KMS-11 (cell line): ENCODE measurements at regions not wholly inside any gene's neighbourhood (a gene's known extent, or its start where the extent isn't known, plus 50 kb on each side); places are given as distances from the start of the nearest gene placed in this dataset.

Experiments used
- H2AFZ ChIP-seq: fragments of 200-600 bp; sonication (generic); 2 replicates; pipeline ENCODE4 v1.6.1; 2016; ENCODE audit warnings: antibody characterized with exemption, mixed run types, low read depth
- H3K27ac ChIP-seq: fragments of 200-600 bp; sonication (generic); 2 replicates; pipeline ENCODE4 v1.6.1; 2016; ENCODE audit warnings: mild to moderate bottlenecking, mixed run types
- H3K27me3 ChIP-seq: fragments of 200-600 bp; sonication (generic); 2 replicates; pipeline ENCODE4 v1.6.1; 2017; ENCODE audit warnings: mild to moderate bottlenecking, low read depth, mixed run types, moderate library complexity; ENCODE audit not compliant: insufficient read depth
- H3K36me3 ChIP-seq: fragments of 200-600 bp; sonication (generic); 2 replicates; pipeline ENCODE4 v1.6.1; 2017; ENCODE audit warnings: mild to moderate bottlenecking, mixed run types; ENCODE audit not compliant: insufficient read depth
- H3K4me1 ChIP-seq: fragments of 200-600 bp; sonication (generic); 2 replicates; pipeline ENCODE4 v1.6.1; 2016; ENCODE audit warnings: mild to moderate bottlenecking, low read depth, mixed run types; ENCODE audit not compliant: poor library complexity, severe bottlenecking
- H3K4me2 ChIP-seq: fragments of 200-600 bp; sonication (generic); 2 replicates; pipeline ENCODE4 v1.7.0; 2016; ENCODE audit warnings: mild to moderate bottlenecking, mixed run types
- H3K4me3 ChIP-seq: fragments of 200-600 bp; sonication (generic); IDR thresholded peaks from 2 replicates; pipeline ENCODE4 v1.6.1; 2017; ENCODE audit warnings: low read depth, low read length, mixed read lengths; ENCODE audit not compliant: insufficient read depth
- H3K79me2 ChIP-seq: fragments of 200-600 bp; sonication (generic); 2 replicates; pipeline ENCODE4 v1.6.1; 2016; ENCODE audit warnings: low read depth, mixed run types; ENCODE audit not compliant: insufficient read depth
- H3K9ac ChIP-seq: fragments of 200-600 bp; sonication (generic); 2 replicates; pipeline ENCODE4 v1.6.1; 2016; ENCODE audit warnings: mild to moderate bottlenecking, mixed run types
- H4K20me1 ChIP-seq: fragments of 200-600 bp; sonication (generic); 2 replicates; pipeline ENCODE4 v1.6.1; 2016; ENCODE audit warnings: mild to moderate bottlenecking, mixed run types; ENCODE audit not compliant: insufficient read depth
- TF ChIP-seq, protein P1 (sequence below): fragments of 200-600 bp; sonication (generic); conservative IDR thresholded peaks from 2 replicates; pipeline ENCODE4 v1.6.1; 2017; ENCODE audit warnings: low read depth, mild to moderate bottlenecking, antibody characterized with exemption, low read length, moderate library complexity, mixed read lengths

DNA sequence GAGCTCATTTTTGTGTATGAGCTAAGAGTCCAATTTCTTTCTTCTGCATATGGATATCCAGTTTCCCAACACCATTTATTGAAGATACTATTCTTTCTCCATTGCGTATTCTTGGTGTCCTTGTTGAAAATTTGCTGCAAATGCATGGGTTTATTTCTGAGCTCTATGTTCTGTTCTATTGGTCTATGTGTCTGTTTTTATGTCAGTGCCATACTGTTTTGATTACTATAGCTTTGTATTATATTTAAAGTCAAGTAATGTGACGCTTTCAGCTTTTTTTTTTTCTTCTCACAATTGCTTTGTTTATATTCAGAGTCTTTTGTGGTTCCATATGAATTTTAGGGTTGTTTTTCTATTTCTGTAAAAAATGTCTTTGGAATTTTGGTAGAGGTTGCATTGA lies 247.1 kb upstream of the TBX3 start:
- no peaks in the 10 kb centered on the region for H3K4me1 ChIP-seq
- H3K4me2 ChIP-seq = no peak overlapping the region
- H3K79me2 ChIP-seq = no peaks in the 10 kb centered on the region
- TF ChIP-seq, protein P1, sequence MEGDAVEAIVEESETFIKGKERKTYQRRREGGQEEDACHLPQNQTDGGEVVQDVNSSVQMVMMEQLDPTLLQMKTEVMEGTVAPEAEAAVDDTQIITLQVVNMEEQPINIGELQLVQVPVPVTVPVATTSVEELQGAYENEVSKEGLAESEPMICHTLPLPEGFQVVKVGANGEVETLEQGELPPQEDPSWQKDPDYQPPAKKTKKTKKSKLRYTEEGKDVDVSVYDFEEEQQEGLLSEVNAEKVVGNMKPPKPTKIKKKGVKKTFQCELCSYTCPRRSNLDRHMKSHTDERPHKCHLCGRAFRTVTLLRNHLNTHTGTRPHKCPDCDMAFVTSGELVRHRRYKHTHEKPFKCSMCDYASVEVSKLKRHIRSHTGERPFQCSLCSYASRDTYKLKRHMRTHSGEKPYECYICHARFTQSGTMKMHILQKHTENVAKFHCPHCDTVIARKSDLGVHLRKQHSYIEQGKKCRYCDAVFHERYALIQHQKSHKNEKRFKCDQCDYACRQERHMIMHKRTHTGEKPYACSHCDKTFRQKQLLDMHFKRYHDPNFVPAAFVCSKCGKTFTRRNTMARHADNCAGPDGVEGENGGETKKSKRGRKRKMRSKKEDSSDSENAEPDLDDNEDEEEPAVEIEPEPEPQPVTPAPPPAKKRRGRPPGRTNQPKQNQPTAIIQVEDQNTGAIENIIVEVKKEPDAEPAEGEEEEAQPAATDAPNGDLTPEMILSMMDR = no peak
- no peaks in the 10 kb centered on the region for H3K27me3 ChIP-seq
- no peak overlapping the region for H3K9ac ChIP-seq
- H3K27ac ChIP-seq = no peak overlapping the region
- no peaks in the 10 kb centered on the region for H3K36me3 ChIP-seq
- no peaks in the 10 kb centered on the region for H4K20me1 ChIP-seq
- no peak overlapping the region for H3K4me3 ChIP-seq
- no peak overlapping the region for H2AFZ ChIP-seq

DNA sequence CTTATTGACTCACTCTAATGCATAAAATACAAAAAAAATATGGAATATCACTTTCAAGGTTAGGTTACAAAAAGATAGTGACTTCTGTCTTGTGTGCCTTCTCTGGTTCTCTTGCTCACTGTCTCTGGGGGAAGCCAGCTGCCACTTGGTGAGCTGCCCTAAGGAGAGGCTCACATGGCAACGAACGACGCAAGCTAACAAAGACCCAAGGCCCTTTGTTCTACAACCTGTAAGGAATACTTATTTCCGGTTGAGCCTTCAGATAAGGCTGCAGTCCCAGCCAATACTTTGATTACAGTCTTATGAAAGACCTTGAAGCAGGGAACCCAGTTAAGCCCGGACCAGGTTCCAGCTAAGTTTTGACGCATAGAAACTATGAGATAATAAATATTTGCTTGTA lies 242.4 kb upstream of the TBX3 start:
- TF ChIP-seq, protein P1 = no peak
- H3K4me2 ChIP-seq = no peak overlapping the region
- no peaks in the 10 kb centered on the region for H3K27me3 ChIP-seq
- no peaks in the 10 kb centered on the region for H4K20me1 ChIP-seq
- H3K4me3 ChIP-seq = no peak overlapping the region
- H3K79me2 ChIP-seq = no peaks in the 10 kb centered on the region
- H3K9ac ChIP-seq = no peak overlapping the region
- no peak overlapping the region for H2AFZ ChIP-seq
- no peaks in the 10 kb centered on the region for H3K36me3 ChIP-seq
- no peak overlapping the region for H3K27ac ChIP-seq
- H3K4me1 ChIP-seq = no peaks in the 10 kb centered on the region

DNA sequence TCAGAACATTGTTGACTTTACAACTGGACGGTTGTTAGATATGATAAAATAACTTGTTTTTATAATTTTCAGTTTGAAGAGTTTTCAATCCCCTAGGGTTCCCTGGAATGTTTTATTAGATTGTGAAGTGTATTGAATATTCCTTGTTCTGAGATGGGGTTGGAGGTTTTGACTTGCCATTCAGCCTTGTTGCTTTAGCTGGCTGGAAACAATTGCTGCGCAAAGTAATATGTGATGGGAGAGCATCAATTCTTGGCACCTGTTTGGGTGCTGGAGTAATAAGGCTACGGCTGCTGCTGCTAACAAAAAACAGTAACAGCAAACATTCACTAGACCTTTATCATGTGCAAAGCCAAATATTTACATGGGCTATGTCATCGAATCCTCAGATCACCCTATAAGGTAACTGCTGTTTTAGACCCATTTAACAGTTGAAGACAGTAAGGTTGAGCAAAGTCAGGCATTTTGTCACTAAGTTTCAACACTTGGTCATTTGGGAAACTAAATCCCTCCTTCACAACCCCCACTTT lies 241.0 kb upstream of the TBX3 start:
- H2AFZ ChIP-seq = no peak overlapping the region
- no peaks in the 10 kb centered on the region for H3K27me3 ChIP-seq
- no peak overlapping the region for H3K4me3 ChIP-seq
- no peaks in the 10 kb centered on the region for H4K20me1 ChIP-seq
- H3K9ac ChIP-seq = no peak overlapping the region
- no peak overlapping the region for H3K4me2 ChIP-seq
- H3K36me3 ChIP-seq = no peaks in the 10 kb centered on the region
- TF ChIP-seq, protein P1 = no peak
- no peak overlapping the region for H3K27ac ChIP-seq
- H3K79me2 ChIP-seq = no peaks in the 10 kb centered on the region
- no peaks in the 10 kb centered on the region for H3K4me1 ChIP-seq

DNA sequence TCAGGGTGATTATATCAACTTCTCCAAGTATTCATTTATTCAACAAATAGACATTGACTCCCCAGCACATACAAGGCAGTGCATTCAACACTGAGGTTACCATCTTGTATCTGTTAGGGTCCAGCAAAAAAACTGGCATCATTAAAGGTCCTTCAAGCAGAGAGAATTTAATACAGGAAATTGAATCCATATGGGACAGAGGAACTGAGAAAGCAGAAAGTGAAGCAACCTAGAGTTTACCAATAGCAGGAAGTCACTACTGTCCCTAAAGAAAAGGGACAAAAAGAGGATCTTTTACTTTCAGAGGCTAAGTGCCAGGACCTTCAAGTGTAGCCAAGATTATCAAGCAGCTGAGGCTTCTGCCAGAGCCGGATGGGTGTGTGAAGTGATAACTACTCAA lies 237.8 kb upstream of the TBX3 start:
- no peaks in the 10 kb centered on the region for H4K20me1 ChIP-seq
- no peak overlapping the region for H3K4me3 ChIP-seq
- TF ChIP-seq, protein P1 = no peak
- H3K79me2 ChIP-seq = no peaks in the 10 kb centered on the region
- no peaks in the 10 kb centered on the region for H3K4me1 ChIP-seq
- H3K4me2 ChIP-seq = no peak overlapping the region
- no peaks in the 10 kb centered on the region for H3K27me3 ChIP-seq
- no peaks in the 10 kb centered on the region for H3K36me3 ChIP-seq
- H2AFZ ChIP-seq = no peak overlapping the region
- H3K9ac ChIP-seq = no peak overlapping the region
- no peak overlapping the region for H3K27ac ChIP-seq
